WTC11 (cell line): ENCODE measurements at regions not wholly inside any gene's neighbourhood (a gene's known extent, or its start where the extent isn't known, plus 50 kb on each side); places are given as distances from the start of the nearest gene placed in this dataset.

Experiments
- CBFB ChIP-seq: sonication (generic); formaldehyde crosslinking; IDR thresholded peaks from 2 replicates; pipeline ENCODE4 v1.8.1; 2022; ENCODE audit warnings: mild to moderate bottlenecking, low read depth, missing genetic modification reagents
- FOXP1 ChIP-seq: sonication (generic); formaldehyde crosslinking; IDR thresholded peaks from 2 replicates; pipeline ENCODE4 v1.8.0; 2022; ENCODE audit warnings: missing genetic modification reagents, mild to moderate bottlenecking, moderate library complexity, borderline replicate concordance
- JUN ChIP-seq: sonication (generic); formaldehyde crosslinking; IDR thresholded peaks from 2 replicates; pipeline ENCODE4 v1.8.0; 2023; ENCODE audit warnings: mild to moderate bottlenecking, missing genetic modification reagents
- KAT7 ChIP-seq: sonication (generic); formaldehyde crosslinking; IDR thresholded peaks from 2 replicates; pipeline ENCODE4 v1.8.1; 2023; ENCODE audit warnings: missing genetic modification reagents, mild to moderate bottlenecking, borderline replicate concordance
- NFYB ChIP-seq: sonication (generic); formaldehyde crosslinking; conservative IDR thresholded peaks from 2 replicates; pipeline ENCODE4 v1.8.0; 2022; ENCODE audit warnings: low read depth, missing genetic modification reagents
- NR3C1 ChIP-seq: sonication (generic); formaldehyde crosslinking; conservative IDR thresholded peaks from 2 replicates; pipeline ENCODE4 v1.8.1; 2023; ENCODE audit warnings: low read depth, mild to moderate bottlenecking, missing genetic modification reagents
- ZBTB21 ChIP-seq: sonication (generic); formaldehyde crosslinking; IDR thresholded peaks from 2 replicates; pipeline ENCODE4 v1.8.1; 2023; ENCODE audit warnings: mild to moderate bottlenecking, missing genetic modification reagents, borderline replicate concordance
- ZNF219 ChIP-seq: sonication (generic); formaldehyde crosslinking; IDR thresholded peaks from 2 replicates; pipeline ENCODE4 v1.8.0; 2023; ENCODE audit warnings: missing genetic modification reagents, mild to moderate bottlenecking, borderline replicate concordance
- TF ChIP-seq, protein P1 (sequence below): sonication (generic); formaldehyde crosslinking; conservative IDR thresholded peaks from 2 replicates; pipeline ENCODE4 v1.8.1; 2022; ENCODE audit warnings: mild to moderate bottlenecking, missing genetic modification reagents
- TF ChIP-seq, protein P2 (sequence below): fragments of 200-600 bp; IDR thresholded peaks from 2 replicates; pipeline ENCODE4 v1.8.0; 2022; ENCODE audit warnings: antibody characterized with exemption
- TF ChIP-seq, protein P3 (sequence below): sonication (generic); formaldehyde crosslinking; IDR thresholded peaks from 2 replicates; pipeline ENCODE4 v1.8.0; 2023; ENCODE audit warnings: missing genetic modification reagents, mild to moderate bottlenecking, borderline replicate concordance

- TF ChIP-seq NFYB (CRISPR knock-in tag) = no peak
- TF ChIP-seq KAT7 (CRISPR knock-in tag) = no peak
- no peak for TF ChIP-seq ZNF219 (CRISPR knock-in tag)
- TF ChIP-seq, protein P1, sequence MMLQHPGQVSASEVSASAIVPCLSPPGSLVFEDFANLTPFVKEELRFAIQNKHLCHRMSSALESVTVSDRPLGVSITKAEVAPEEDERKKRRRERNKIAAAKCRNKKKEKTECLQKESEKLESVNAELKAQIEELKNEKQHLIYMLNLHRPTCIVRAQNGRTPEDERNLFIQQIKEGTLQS (CRISPR knock-in tag) = no peak
- no peak for TF ChIP-seq FOXP1 (CRISPR knock-in tag)
- no peak for TF ChIP-seq JUN (CRISPR knock-in tag)
- TF ChIP-seq, protein P2, sequence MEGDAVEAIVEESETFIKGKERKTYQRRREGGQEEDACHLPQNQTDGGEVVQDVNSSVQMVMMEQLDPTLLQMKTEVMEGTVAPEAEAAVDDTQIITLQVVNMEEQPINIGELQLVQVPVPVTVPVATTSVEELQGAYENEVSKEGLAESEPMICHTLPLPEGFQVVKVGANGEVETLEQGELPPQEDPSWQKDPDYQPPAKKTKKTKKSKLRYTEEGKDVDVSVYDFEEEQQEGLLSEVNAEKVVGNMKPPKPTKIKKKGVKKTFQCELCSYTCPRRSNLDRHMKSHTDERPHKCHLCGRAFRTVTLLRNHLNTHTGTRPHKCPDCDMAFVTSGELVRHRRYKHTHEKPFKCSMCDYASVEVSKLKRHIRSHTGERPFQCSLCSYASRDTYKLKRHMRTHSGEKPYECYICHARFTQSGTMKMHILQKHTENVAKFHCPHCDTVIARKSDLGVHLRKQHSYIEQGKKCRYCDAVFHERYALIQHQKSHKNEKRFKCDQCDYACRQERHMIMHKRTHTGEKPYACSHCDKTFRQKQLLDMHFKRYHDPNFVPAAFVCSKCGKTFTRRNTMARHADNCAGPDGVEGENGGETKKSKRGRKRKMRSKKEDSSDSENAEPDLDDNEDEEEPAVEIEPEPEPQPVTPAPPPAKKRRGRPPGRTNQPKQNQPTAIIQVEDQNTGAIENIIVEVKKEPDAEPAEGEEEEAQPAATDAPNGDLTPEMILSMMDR = no peak
- TF ChIP-seq NR3C1 (CRISPR knock-in tag) = no peak
- TF ChIP-seq CBFB = no peak
- TF ChIP-seq, protein P3, sequence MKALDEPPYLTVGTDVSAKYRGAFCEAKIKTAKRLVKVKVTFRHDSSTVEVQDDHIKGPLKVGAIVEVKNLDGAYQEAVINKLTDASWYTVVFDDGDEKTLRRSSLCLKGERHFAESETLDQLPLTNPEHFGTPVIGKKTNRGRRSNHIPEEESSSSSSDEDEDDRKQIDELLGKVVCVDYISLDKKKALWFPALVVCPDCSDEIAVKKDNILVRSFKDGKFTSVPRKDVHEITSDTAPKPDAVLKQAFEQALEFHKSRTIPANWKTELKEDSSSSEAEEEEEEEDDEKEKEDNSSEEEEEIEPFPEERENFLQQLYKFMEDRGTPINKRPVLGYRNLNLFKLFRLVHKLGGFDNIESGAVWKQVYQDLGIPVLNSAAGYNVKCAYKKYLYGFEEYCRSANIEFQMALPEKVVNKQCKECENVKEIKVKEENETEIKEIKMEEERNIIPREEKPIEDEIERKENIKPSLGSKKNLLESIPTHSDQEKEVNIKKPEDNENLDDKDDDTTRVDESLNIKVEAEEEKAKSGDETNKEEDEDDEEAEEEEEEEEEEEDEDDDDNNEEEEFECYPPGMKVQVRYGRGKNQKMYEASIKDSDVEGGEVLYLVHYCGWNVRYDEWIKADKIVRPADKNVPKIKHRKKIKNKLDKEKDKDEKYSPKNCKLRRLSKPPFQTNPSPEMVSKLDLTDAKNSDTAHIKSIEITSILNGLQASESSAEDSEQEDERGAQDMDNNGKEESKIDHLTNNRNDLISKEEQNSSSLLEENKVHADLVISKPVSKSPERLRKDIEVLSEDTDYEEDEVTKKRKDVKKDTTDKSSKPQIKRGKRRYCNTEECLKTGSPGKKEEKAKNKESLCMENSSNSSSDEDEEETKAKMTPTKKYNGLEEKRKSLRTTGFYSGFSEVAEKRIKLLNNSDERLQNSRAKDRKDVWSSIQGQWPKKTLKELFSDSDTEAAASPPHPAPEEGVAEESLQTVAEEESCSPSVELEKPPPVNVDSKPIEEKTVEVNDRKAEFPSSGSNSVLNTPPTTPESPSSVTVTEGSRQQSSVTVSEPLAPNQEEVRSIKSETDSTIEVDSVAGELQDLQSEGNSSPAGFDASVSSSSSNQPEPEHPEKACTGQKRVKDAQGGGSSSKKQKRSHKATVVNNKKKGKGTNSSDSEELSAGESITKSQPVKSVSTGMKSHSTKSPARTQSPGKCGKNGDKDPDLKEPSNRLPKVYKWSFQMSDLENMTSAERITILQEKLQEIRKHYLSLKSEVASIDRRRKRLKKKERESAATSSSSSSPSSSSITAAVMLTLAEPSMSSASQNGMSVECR (CRISPR knock-in tag) = no peak
- no peak for TF ChIP-seq ZBTB21 (CRISPR knock-in tag)
Observed at GRCh38 chr9:79057576-79057975, 514.2 kb upstream of the TLE4 start.
